Peyer's patch (tissue), 4 donors: ENCODE measurements at regions not wholly inside any gene's neighbourhood (a gene's known extent, or its start where the extent isn't known, plus 50 kb on each side); places are given as distances from the start of the nearest gene placed in this dataset.
"Not testable (repeated sequence)": the region's sequence is repeated elsewhere in the genome, so short reads cannot be mapped to it uniquely, and the experiment has no call there.

ENCODE experiments used
- DNase-seq, 3 donors: peaks; one replicate each; pipeline ENCODE4 v3.0.0-alpha.2; 2017 to 2019
- H3K27ac ChIP-seq, 4 donors: fragments of 200-600 bp; sonication (generic); one replicate each; pipeline ENCODE4 v1.5.1; 2016 to 2019
- H3K27me3 ChIP-seq, 2 donors: fragments of 200-600 bp; sonication (generic); one replicate each; pipeline ENCODE4 v1.5.1; 2019
- H3K36me3 ChIP-seq, 3 donors: fragments of 200-600 bp; sonication (generic); one replicate each; pipeline ENCODE4 v1.5.1; 2016 to 2019
- H3K4me1 ChIP-seq, 4 donors: fragments of 200-600 bp; sonication (generic); one replicate each; pipeline ENCODE4 v1.5.1; 2016 to 2019
- H3K4me3 ChIP-seq, 4 donors: fragments of 200-600 bp; sonication (generic); 1 replicate in 3 of 4; 2 replicates in 1 of 4; pipeline ENCODE4 v1.5.1; 2016 to 2019; ENCODE audit warnings: mild to moderate bottlenecking in 1 of 4
- H3K9me3 ChIP-seq, 4 donors: fragments of 200-600 bp; sonication (generic); one replicate each; pipeline ENCODE4 v1.5.1; 2016 to 2019; ENCODE audit warnings: mild to moderate bottlenecking in 1 of 4
- POLR2A ChIP-seq, 2 donors: fragments of 450-650 bp; IDR thresholded peaks; one replicate each; pipeline ENCODE4 v1.5.1; 2017; ENCODE audit warnings: antibody characterized with exemption in 2 of 2, mild to moderate bottlenecking in 2 of 2, moderate library complexity in 2 of 2
- TF ChIP-seq, protein P1 (sequence below), 6 experiments: fragments of 450-650 bp in 4 of 6; fragments of 200-600 bp in 2 of 6; sonication (generic) in 1 of 6; IDR thresholded peaks; one replicate each; pipeline ENCODE4 v1.5.1; 2017 to 2019; ENCODE audit warnings: antibody characterized with exemption in 6 of 6, mild to moderate bottlenecking in 3 of 6, moderate library complexity in 1 of 6

GRCh38 chr13:73162912-73163911, 104.4 kb downstream of the KLF5 start:
- DNase-seq = peak in 1 of 3 donors; percentile 65
- Histone ChIP-seq H3K36me3 (no peaks in the 10 kb centered on the region), H3K27ac (peak overlapping the region in 1 of 4 donors; percentile 42), H3K27me3 (no peaks in the 10 kb centered on the region), H3K4me1 (peaks cover 0 to 4% (median 0%) of the 10 kb centered on the region in 4 donors), H3K9me3 (no peaks in the 10 kb centered on the region), H3K4me3 (no peak overlapping the region)
- TF ChIP-seq, protein P1, sequence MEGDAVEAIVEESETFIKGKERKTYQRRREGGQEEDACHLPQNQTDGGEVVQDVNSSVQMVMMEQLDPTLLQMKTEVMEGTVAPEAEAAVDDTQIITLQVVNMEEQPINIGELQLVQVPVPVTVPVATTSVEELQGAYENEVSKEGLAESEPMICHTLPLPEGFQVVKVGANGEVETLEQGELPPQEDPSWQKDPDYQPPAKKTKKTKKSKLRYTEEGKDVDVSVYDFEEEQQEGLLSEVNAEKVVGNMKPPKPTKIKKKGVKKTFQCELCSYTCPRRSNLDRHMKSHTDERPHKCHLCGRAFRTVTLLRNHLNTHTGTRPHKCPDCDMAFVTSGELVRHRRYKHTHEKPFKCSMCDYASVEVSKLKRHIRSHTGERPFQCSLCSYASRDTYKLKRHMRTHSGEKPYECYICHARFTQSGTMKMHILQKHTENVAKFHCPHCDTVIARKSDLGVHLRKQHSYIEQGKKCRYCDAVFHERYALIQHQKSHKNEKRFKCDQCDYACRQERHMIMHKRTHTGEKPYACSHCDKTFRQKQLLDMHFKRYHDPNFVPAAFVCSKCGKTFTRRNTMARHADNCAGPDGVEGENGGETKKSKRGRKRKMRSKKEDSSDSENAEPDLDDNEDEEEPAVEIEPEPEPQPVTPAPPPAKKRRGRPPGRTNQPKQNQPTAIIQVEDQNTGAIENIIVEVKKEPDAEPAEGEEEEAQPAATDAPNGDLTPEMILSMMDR (IDR thresholded peaks at IDR 0.05) = no peak
- no peak for TF ChIP-seq POLR2A (IDR thresholded peaks at IDR 0.05)

DNA sequence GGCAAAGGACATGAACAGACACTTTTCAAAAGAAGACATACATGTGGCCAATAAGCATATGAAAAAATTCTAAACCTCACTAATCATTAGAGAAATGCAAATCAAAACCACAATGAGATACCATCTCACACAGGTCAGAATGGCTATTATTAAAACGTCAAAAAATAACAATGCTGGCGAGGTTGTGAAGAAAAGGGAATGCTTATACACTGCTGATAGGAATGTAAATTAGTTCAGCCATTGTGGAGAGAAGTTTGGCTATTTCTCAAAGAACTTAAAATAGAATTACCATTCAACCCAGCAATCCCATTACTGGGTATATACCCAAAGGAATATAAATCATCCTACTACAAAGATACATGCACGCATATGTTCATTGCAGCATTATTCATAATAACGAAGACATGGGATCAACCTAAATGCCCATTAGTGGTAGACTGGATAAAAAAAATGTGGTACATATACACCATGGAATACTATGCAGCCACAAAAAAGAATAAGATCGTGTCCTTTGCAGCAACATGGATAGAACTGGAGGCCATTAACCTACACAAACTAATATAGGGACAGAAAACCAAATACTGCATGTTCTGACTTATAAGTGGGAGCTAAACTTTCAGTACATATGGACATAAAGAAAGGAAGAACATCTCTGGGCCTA, 101.7 kb downstream of the KLF5 start:
- not testable (repeated sequence) for H3K4me1 ChIP-seq, H3K27me3 ChIP-seq, DNase-seq, H3K36me3 ChIP-seq, H3K4me3 ChIP-seq, H3K9me3 ChIP-seq, H3K27ac ChIP-seq

DNA sequence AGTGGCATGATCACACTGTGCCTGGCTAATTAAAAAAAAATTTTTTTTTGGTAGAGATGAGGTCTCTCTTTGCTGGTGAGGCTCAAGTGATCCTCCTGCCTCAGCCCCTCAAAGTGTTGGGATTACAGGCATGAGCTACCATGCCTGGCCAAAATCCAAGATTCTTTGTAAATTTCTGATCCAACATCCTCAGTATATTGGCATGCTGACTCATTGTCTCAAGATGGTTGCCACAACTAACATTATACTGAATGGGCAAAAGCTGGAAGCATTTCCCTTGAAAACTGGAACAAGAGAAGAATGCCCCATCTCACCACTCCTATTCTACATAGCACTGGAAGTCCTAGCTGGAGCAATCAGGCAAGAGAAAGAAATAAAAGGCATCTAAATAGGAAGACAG, 100.0 kb downstream of the KLF5 start:
- Histone ChIP-seq H3K27ac (no peak overlapping the region), H3K27me3 (no peaks in the 10 kb centered on the region), H3K36me3 (no peaks in the 10 kb centered on the region), H3K4me1 (no peaks in the 10 kb centered on the region), H3K4me3 (no peak overlapping the region), H3K9me3 (no peaks in the 10 kb centered on the region)
- DNase-seq = no peak
- TF ChIP-seq, protein P1 (IDR thresholded peaks at IDR 0.05) = no peak
- TF ChIP-seq POLR2A (IDR thresholded peaks at IDR 0.05) = no peak

DNA sequence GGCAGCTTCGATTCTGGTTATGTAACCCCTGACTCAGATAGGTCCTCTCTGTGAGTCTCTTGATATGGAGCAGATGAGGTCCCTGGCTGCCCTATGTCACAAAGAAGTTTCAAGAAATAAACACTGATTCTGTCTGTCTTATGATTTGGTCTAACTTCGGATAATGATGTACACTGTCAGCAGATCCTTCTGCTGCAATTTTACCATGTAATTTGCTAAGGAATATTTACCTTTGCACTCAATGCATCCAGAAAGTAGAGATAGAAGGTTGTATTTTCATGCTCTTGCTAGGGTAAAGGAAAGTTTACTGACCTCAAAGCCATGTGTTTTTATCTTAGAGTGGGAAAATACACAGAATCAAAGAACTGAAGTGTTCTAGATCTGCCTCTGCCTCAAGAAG, 98.2 kb downstream of the KLF5 start:
- no peaks in the 10 kb centered on the region for H3K9me3 ChIP-seq
- no peaks in the 10 kb centered on the region for H3K36me3 ChIP-seq
- H3K4me1 ChIP-seq = no peaks in the 10 kb centered on the region
- no peak for TF ChIP-seq POLR2A (IDR thresholded peaks at IDR 0.05)
- TF ChIP-seq, protein P1 (IDR thresholded peaks at IDR 0.05) = no peak
- no peak overlapping the region for H3K27ac ChIP-seq
- H3K27me3 ChIP-seq = no peaks in the 10 kb centered on the region
- no peak for DNase-seq
- H3K4me3 ChIP-seq = no peak overlapping the region

- Histone ChIP-seq H3K27ac (no peak overlapping the region), H3K36me3 (no peaks in the 10 kb centered on the region), H3K27me3 (no peaks in the 10 kb centered on the region), H3K9me3 (no peaks in the 10 kb centered on the region), H3K4me1 (peaks cover 0 to 4% (median 0%) of the 10 kb centered on the region in 4 donors), H3K4me3 (no peak overlapping the region)
- DNase-seq = no peak
- TF ChIP-seq POLR2A (IDR thresholded peaks at IDR 0.05) = no peak
- TF ChIP-seq, protein P1 (IDR thresholded peaks at IDR 0.05) = no peak
Observed at GRCh38 chr13:73146707-73147106, 87.9 kb downstream of the KLF5 start.

GRCh38 chr13:73142071-73142470, 83.3 kb downstream of the KLF5 start:
- TF ChIP-seq POLR2A (IDR thresholded peaks at IDR 0.05) = no peak
- TF ChIP-seq, protein P1 (IDR thresholded peaks at IDR 0.05) = no peak
- H3K27ac ChIP-seq = no peak overlapping the region
- H3K4me3 ChIP-seq = no peak overlapping the region
- DNase-seq = no peak
- H3K36me3 ChIP-seq = no peaks in the 10 kb centered on the region
- H3K27me3 ChIP-seq = no peaks in the 10 kb centered on the region
- H3K9me3 ChIP-seq = no peaks in the 10 kb centered on the region
- peaks cover 0 to 27% (median 0%) of the 10 kb centered on the region in 4 donors for H3K4me1 ChIP-seq
